Ovary (tissue), 7 donors: ENCODE measurements at regions not wholly inside any gene's neighbourhood (a gene's known extent, or its start where the extent isn't known, plus 50 kb on each side); places are given as distances from the start of the nearest gene placed in this dataset.
"Not testable (repeated sequence)": the region's sequence is repeated elsewhere in the genome, so short reads cannot be mapped to it uniquely, and the experiment has no call there.

Experiments
- DNase-seq, 5 donors: peaks; one replicate each; pipeline ENCODE4 v3.0.0-alpha.2; 2019 to 2020
- H3K27ac ChIP-seq, 2 donors: fragments of 200-600 bp; one replicate each; pipeline versions ENCODE4 v1.5.1 to v1.8.0; 2019 to 2022
- H3K27me3 ChIP-seq: fragments of 200-600 bp; one replicate; pipeline ENCODE4 v1.8.0; 2022
- H3K36me3 ChIP-seq: fragments of 200-600 bp; sonication (generic); one replicate; pipeline ENCODE4 v1.5.1; 2019
- H3K4me1 ChIP-seq: one replicate; pipeline ENCODE4 v1.8.1; 2013; ENCODE audit warnings: mild to moderate bottlenecking, moderate library complexity; ENCODE audit not compliant: insufficient read depth
- H3K4me3 ChIP-seq: fragments of 200-600 bp; sonication (generic); one replicate; pipeline ENCODE4 v1.5.1; 2017
- H3K9me3 ChIP-seq, 2 donors: fragments of 200-600 bp in 1 of 2; sonication (generic) in 1 of 2; one replicate each; pipeline versions ENCODE4 v1.5.1 to v1.8.1; 2013 to 2019; ENCODE audit warnings: mild to moderate bottlenecking in 1 of 2, moderate library complexity in 1 of 2
- CTCF ChIP-seq, 3 donors: fragments of 450-650 bp in 2 of 3; fragments of 200-600 bp in 1 of 3; IDR thresholded peaks; one replicate each; pipeline versions ENCODE4 v1.5.1 to v1.8.0; 2016 to 2022; ENCODE audit warnings: antibody characterized with exemption in 3 of 3, mild to moderate bottlenecking in 1 of 3
- EP300 ChIP-seq: sonication (generic); formaldehyde crosslinking; IDR thresholded peaks from one replicate; pipeline ENCODE4 v1.6.1; 2017; ENCODE audit warnings: antibody characterized with exemption
- POLR2A ChIP-seq: fragments of 450-650 bp; IDR thresholded peaks from one replicate; pipeline ENCODE4 v1.6.1; 2017; ENCODE audit warnings: antibody characterized with exemption, mild to moderate bottlenecking, moderate library complexity
- WGBS, 3 donors: extraction: QIAGEN DNeasy Blood & Tissue Kit in 1 of 3; methylation state at CpG; one replicate each; pipeline versions ENCODE4 v1.1.5 to v1.1.7; 2013 to 2017; 5-methylcytosine and 5-hydroxymethylcytosine counted together
- intact Hi-C, 4 donors: fragments of 100-400 bp; cut with DNase I; formaldehyde crosslinking; loops; one replicate each; pipeline versions ENCODE4 v1.11.0 to v1.15.1; 2022 to 2023
- donor health status: DM: no; HTN: no; CAD: no; lungs with moderate emphysema.
- donor health status: DM: no; HTN: no; CAD: no.
- donor health status: Bipolar disorder and iron deficiency.
- donor health status: DM: no; HTN: no; CAD: no.
- donor health status: DM: yes; HTN: yes; CAD: no.

DNA sequence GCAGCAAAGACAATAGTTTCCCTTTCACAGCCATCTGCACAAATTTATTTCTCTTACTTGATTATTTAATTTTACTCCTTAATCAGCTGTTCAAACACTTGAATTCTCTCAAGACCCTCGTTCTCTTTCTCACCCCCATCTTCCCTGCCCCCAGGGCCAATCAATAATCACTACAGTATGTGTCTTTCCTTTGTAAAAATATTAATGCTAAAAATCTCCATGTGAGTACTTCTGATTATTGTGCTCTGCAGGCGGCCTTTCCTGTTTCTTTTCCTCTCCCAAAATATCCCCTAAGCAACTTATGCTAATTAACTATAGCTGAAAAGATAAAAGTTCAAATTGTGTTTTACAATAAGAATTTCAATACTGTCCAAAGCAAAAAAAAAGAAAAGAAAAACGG lies 617.0 kb upstream of the CBLB start:
- 54 to 75% (median 72%) methylated on average over 3 of the region's 3 CpGs for WGBS, 3 donors
- H3K4me1 ChIP-seq = no peaks in the 10 kb centered on the region
- no peaks in the 10 kb centered on the region for H3K9me3 ChIP-seq
- H3K4me3 ChIP-seq = no peak overlapping the region
- H3K27me3 ChIP-seq = no peaks in the 10 kb centered on the region
- DNase-seq = no peak
- intact Hi-C loops = no loop called here
- H3K36me3 ChIP-seq = no peaks in the 10 kb centered on the region
- TF ChIP-seq EP300 (no peak), POLR2A (no peak), CTCF (IDR thresholded peaks at IDR 0.05) (no peak)
- H3K27ac ChIP-seq = no peak overlapping the region

GRCh38 chr3:106486945-106487639 lies 618.3 kb upstream of the CBLB start:
- H3K27ac ChIP-seq, H3K4me3 ChIP-seq, DNase-seq, H3K9me3 ChIP-seq, intact Hi-C loops, H3K27me3 ChIP-seq, H3K36me3 ChIP-seq, H3K4me1 ChIP-seq: not testable (repeated sequence)
- WGBS, 3 donors = 94 to 97% (median 97%) methylated on average over 19 of the region's 19 CpGs

GRCh38 chr3:106488331-106488730 lies 619.5 kb upstream of the CBLB start:
- H3K9me3 ChIP-seq = no peaks in the 10 kb centered on the region
- 15 to 45% (median 21%) methylated on average over 6 of the region's 6 CpGs for WGBS, 3 donors
- H3K27ac ChIP-seq = no peak overlapping the region
- H3K36me3 ChIP-seq = no peaks in the 10 kb centered on the region
- H3K4me1 ChIP-seq = no peaks in the 10 kb centered on the region
- no peak overlapping the region for H3K4me3 ChIP-seq
- no peak for DNase-seq
- no peaks in the 10 kb centered on the region for H3K27me3 ChIP-seq
- intact Hi-C loops = no loop called here
- no peak for TF ChIP-seq CTCF (IDR thresholded peaks at IDR 0.05)
- TF ChIP-seq POLR2A = no peak
- TF ChIP-seq EP300 = no peak

DNA sequence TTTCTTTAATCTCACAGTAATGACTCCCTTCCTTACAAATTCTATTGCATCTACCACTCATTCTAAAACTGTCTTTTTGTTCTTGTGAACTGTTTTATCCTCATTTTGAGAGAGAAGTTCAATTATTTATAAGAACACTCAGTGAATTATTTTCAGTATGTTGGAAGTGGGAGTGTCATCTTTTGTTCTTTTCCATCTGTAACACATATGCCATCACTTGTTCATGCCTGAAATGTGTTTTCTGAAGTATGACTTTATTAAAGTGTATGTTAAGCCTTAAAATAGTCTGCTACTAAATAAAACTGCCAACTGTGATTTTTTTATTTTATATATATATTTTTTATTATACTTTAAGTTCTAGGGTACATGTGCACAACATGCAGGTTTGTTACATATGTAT lies 623.0 kb upstream of the CBLB start:
- intact Hi-C loops = no loop called here
- TF ChIP-seq POLR2A = no peak
- no peak for TF ChIP-seq EP300
- no peak for TF ChIP-seq CTCF (IDR thresholded peaks at IDR 0.05)
- no peak for DNase-seq
- H3K4me1 ChIP-seq = no peaks in the 10 kb centered on the region
- H3K27ac ChIP-seq = no peak overlapping the region
- no peaks in the 10 kb centered on the region for H3K9me3 ChIP-seq
- no peaks in the 10 kb centered on the region for H3K27me3 ChIP-seq
- H3K4me3 ChIP-seq = no peak overlapping the region
- no peaks in the 10 kb centered on the region for H3K36me3 ChIP-seq

- Histone ChIP-seq H3K36me3 (no peaks in the 10 kb centered on the region), H3K4me3 (no peak overlapping the region), H3K4me1 (no peaks in the 10 kb centered on the region), H3K27me3 (no peaks in the 10 kb centered on the region), H3K9me3 (no peaks in the 10 kb centered on the region), H3K27ac (no peak overlapping the region)
- TF ChIP-seq CTCF (IDR thresholded peaks at IDR 0.05) (no peak), EP300 (no peak), POLR2A (no peak)
- intact Hi-C loops = no loop called here
- DNase-seq = no peak
Measured at GRCh38 chr3:106508331-106508893, 639.6 kb upstream of the CBLB start.
